K562 (cell line): ENCODE measurements at regions not wholly inside any gene's neighbourhood (a gene's known extent, or its start where the extent isn't known, plus 50 kb on each side); places are given as distances from the start of the nearest gene placed in this dataset.

Source experiments
- ATAC-seq: fragments of 200-7000 bp; cut with Tn5 transposase; 3 replicates; pipeline ENCODE4 v1.9.1; 2020; ENCODE audit warnings: moderate library complexity
- BruUV-seq: library from RNA; stranded (reverse); fragments of 400-500 nt; replicated peaks from 2 replicates; lab custom pipeline; 2021; lab: Mats Ljungman, UMichigan
- CTCF ChIA-PET: fragments of 300-600 bp; formaldehyde crosslinking; extraction: SDS; loops from one replicate; lab custom pipeline; 2021; ENCODE audit warnings: low intra/inter-chr PET ratio; lab: Yijun Ruan, JAX
- POLR2A ChIA-PET: fragments of 300-600, 350-650 bp; sonication (Branson Sonifier 250); formaldehyde crosslinking; extraction: SDS; loops from one replicate; lab custom pipeline; 2021; ENCODE audit warnings: antibody characterized with exemption, inconsistent platforms; lab: Yijun Ruan, JAX
- DNase-seq, 4 experiments: peaks; one replicate each; pipeline versions ENCODE4 v3.0.0 to v3.0.0-alpha.2; 2011 to 2018; ENCODE audit warnings: low spot score in 3 of 4, mixed read lengths in 3 of 4; ENCODE audit errors: extremely low read depth in 1 of 4
- FAIRE-seq: peaks from 2 replicates; lab custom pipeline; 2011; peaks lifted over from hg19 to GRCh38; lab: Jason Lieb, UNC
- H2AFZ ChIP-seq: 2 replicates; pipeline ENCODE4 v1.6.0; 2011; ENCODE audit warnings: low read depth, low read length, control low read depth, inconsistent platforms
- H3K27ac ChIP-seq: fragments of 200-600 bp; 3 replicates; pipeline ENCODE4 v1.8.0; 2011; ENCODE audit warnings: low read depth, mild to moderate bottlenecking, control low read depth, inconsistent platforms, low read length, moderate library complexity, mixed read lengths; ENCODE audit errors: extremely low read depth
- H3K27me3 ChIP-seq, 2 experiments: fragments of 300-600 bp in 1 of 2; 2 replicates in 1 of 2; 3 replicates in 1 of 2; pipeline versions ENCODE4 v1.6.0 to v1.8.0; 2011; ENCODE audit warnings: inconsistent platforms in 2 of 2, low read length in 2 of 2, mild to moderate bottlenecking in 1 of 2, mixed read lengths in 1 of 2, moderate library complexity in 1 of 2; ENCODE audit not compliant: control insufficient read depth in 2 of 2, insufficient read depth in 2 of 2
- H3K36me3 ChIP-seq: fragments of 300-600 bp; 3 replicates; pipeline ENCODE4 v1.8.0; 2011; ENCODE audit warnings: mild to moderate bottlenecking, low read length, inconsistent platforms; ENCODE audit not compliant: control insufficient read depth, insufficient read depth
- H3K4me1 ChIP-seq, 2 experiments: fragments of 200-600 bp in 1 of 2; replicated peaks in 1 of 2; 2 replicates in 1 of 2; 3 replicates in 1 of 2; pipeline versions ENCODE4 v1.5.1 to v1.8.0; 2011; ENCODE audit warnings: inconsistent platforms in 2 of 2, low read length in 2 of 2, mild to moderate bottlenecking in 1 of 2, mixed read lengths in 1 of 2, moderate library complexity in 1 of 2; ENCODE audit not compliant: control insufficient read depth in 2 of 2, insufficient read depth in 2 of 2
- H3K4me2 ChIP-seq: 2 replicates; pipeline ENCODE4 v1.6.1; 2011; ENCODE audit warnings: low read length, control low read depth, inconsistent platforms, mixed read lengths; ENCODE audit not compliant: insufficient read depth
- H3K4me3 ChIP-seq: fragments of 200-600 bp; sonication (generic), shearing (Covaris generic); 2 replicates; pipeline ENCODE4 v1.5.1; 2016; ENCODE audit warnings: control low read depth, inconsistent platforms
- H3K79me2 ChIP-seq: fragments of 200-600 bp; 3 replicates; pipeline ENCODE4 v1.8.0; 2011; ENCODE audit warnings: low read length, inconsistent platforms; ENCODE audit not compliant: control insufficient read depth, insufficient read depth
- H3K9ac ChIP-seq, 2 experiments: 2 replicates each; pipeline versions ENCODE4 v1.6.0 to v1.6.1; 2011; ENCODE audit warnings: low read depth in 2 of 2, low read length in 2 of 2, control low read depth in 1 of 2, inconsistent platforms in 1 of 2, mild to moderate bottlenecking in 1 of 2, mixed read lengths in 1 of 2; ENCODE audit not compliant: insufficient read depth in 1 of 2
- H3K9me1 ChIP-seq: one replicate; pipeline ENCODE4 v1.6.0; 2011; ENCODE audit warnings: inconsistent platforms, mild to moderate bottlenecking, low read length, moderate library complexity; ENCODE audit not compliant: control insufficient read depth, insufficient read depth
- H3K9me3 ChIP-seq: replicated peaks from 2 replicates; pipeline ENCODE4 v1.5.1; 2011; ENCODE audit warnings: low read depth, low read length, inconsistent platforms; ENCODE audit not compliant: control insufficient read depth, insufficient read depth
- H4K20me1 ChIP-seq: replicated peaks from 2 replicates; pipeline ENCODE4 v1.6.1; 2011; ENCODE audit warnings: low read length, inconsistent platforms, mixed read lengths; ENCODE audit not compliant: control insufficient read depth, insufficient read depth
- NR4A1 ChIP-seq, 2 experiments: fragments of 250-450 bp in 1 of 2; fragments of 450-650 bp in 1 of 2; sonication (Bioruptor Pico) in 1 of 2; IDR thresholded peaks; 2 replicates each; pipeline versions ENCODE4 v1.4.0 to v1.6.1; 2016 to 2020; ENCODE audit warnings: mild to moderate bottlenecking in 2 of 2, missing compliant biosample characterization in 1 of 2, missing genetic modification characterization in 1 of 2, moderate library complexity in 1 of 2
- SRSF3 ChIP-seq: fragments of 200-400 bp; formaldehyde crosslinking; IDR thresholded peaks from 2 replicates; pipeline ENCODE4 v1.6.1; 2016; ENCODE audit warnings: mild to moderate bottlenecking, low read length, moderate library complexity; ENCODE audit not compliant: insufficient read depth
- TEAD2 ChIP-seq: fragments of 450-650 bp; IDR thresholded peaks from 2 replicates; pipeline ENCODE4 v1.6.1; 2016; ENCODE audit warnings: missing genetic modification characterization, control low read depth, missing compliant biosample characterization
- ZNF764 ChIP-seq: fragments of 250-450 bp; sonication (Bioruptor Pico); IDR thresholded peaks from 2 replicates; pipeline ENCODE4 v1.4.0; 2020; ENCODE audit warnings: low read depth, mild to moderate bottlenecking, moderate library complexity
- WGBS: fragments of 100-300 bp; shearing (Covaris generic); methylation state at CpG from one replicate; pipeline ENCODE4 v1.1.6; 2016; ENCODE audit warnings: low coverage, mixed read lengths; ENCODE audit not compliant: insufficient coverage; ENCODE audit errors: missing lambda C conversion rate; 5-methylcytosine and 5-hydroxymethylcytosine counted together
- in situ Hi-C: fragments of 300-500 bp; cut with MboI; formaldehyde crosslinking; loops from 4 replicates; pipeline ENCODE4 v1.15.0; 2018; ENCODE audit warnings: inconsistent platforms, mixed read lengths
- intact Hi-C: fragments of 100-400 bp; cut with micrococcal nuclease; formaldehyde crosslinking; loops from 2 replicates; pipeline ENCODE4 v1.14.2; 2022
- TF ChIP-seq, protein P1 (sequence below): fragments of 250-450 bp; sonication (Bioruptor Pico); IDR thresholded peaks from 2 replicates; pipeline ENCODE4 v1.4.0; 2020

DNA sequence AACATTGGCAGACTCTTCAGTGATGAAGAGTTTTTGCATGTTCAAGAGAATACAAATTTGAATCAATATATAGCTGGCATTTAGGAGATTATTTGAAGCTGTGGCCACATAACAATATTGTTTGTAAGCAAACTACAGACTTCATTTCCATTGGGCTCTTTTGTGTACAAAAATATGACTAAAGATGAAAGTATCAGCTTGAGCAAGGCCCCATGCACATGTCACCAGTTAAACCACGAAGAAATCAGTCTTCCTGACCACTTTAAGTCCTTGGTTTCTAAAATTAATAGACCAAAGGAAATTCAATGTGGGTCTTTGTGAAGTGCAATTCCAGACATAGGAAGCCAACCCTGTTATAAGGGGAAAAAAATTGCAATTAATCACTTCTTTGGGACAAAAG lies 1664.6 kb upstream of the ADGRL3 start:
- intact Hi-C loops: no loop called here
- H3K9me3 ChIP-seq: 0 out of 2 replicates have a peak, but pooled peaks cover 1% of the 10 kb centered on the region
- 0% methylated on average over 1 of the region's 1 CpG for WGBS
- no peaks in the 10 kb centered on the region for H3K36me3 ChIP-seq
- H3K9me1 ChIP-seq: no peaks in the 10 kb centered on the region
- H2AFZ ChIP-seq: no peak overlapping the region
- TF ChIP-seq, protein P1, sequence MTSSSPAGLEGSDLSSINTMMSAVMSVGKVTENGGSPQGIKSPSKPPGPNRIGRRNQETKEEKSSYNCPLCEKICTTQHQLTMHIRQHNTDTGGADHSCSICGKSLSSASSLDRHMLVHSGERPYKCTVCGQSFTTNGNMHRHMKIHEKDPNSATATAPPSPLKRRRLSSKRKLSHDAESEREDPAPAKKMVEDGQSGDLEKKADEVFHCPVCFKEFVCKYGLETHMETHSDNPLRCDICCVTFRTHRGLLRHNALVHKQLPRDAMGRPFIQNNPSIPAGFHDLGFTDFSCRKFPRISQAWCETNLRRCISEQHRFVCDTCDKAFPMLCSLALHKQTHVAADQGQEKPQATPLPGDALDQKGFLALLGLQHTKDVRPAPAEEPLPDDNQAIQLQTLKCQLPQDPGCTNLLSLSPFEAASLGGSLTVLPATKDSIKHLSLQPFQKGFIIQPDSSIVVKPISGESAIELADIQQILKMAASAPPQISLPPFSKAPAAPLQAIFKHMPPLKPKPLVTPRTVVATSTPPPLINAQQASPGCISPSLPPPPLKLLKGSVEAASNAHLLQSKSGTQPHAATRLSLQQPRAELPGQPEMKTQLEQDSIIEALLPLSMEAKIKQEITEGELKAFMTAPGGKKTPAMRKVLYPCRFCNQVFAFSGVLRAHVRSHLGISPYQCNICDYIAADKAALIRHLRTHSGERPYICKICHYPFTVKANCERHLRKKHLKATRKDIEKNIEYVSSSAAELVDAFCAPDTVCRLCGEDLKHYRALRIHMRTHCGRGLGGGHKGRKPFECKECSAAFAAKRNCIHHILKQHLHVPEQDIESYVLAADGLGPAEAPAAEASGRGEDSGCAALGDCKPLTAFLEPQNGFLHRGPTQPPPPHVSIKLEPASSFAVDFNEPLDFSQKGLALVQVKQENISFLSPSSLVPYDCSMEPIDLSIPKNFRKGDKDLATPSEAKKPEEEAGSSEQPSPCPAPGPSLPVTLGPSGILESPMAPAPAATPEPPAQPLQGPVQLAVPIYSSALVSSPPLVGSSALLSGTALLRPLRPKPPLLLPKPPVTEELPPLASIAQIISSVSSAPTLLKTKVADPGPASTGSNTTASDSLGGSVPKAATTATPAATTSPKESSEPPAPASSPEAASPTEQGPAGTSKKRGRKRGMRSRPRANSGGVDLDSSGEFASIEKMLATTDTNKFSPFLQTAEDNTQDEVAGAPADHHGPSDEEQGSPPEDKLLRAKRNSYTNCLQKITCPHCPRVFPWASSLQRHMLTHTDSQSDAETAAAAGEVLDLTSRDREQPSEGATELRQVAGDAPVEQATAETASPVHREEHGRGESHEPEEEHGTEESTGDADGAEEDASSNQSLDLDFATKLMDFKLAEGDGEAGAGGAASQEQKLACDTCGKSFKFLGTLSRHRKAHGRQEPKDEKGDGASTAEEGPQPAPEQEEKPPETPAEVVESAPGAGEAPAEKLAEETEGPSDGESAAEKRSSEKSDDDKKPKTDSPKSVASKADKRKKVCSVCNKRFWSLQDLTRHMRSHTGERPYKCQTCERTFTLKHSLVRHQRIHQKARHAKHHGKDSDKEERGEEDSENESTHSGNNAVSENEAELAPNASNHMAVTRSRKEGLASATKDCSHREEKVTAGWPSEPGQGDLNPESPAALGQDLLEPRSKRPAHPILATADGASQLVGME (CRISPR knock-in tag): no peak
- TF ChIP-seq NR4A1 (CRISPR knock-in tag; IDR thresholded peaks at IDR 0.05): no peak
- TF ChIP-seq NR4A1 (tag; IDR thresholded peaks at IDR 0.05): no peak
- no peak for TF ChIP-seq ZNF764 (CRISPR knock-in tag)
- TF ChIP-seq SRSF3: no peak
- no peak for TF ChIP-seq TEAD2 (tag)
- no peak overlapping the region for H3K27ac ChIP-seq
- no peak overlapping the region for H3K4me2 ChIP-seq
- ChIA-PET POLR2A (no interaction called here), CTCF (no interaction called here)
- no peak overlapping the region for H3K9ac ChIP-seq
- no peaks in the 10 kb centered on the region for H3K4me1 ChIP-seq
- FAIRE-seq (no peak), DNase-seq (no peak), ATAC-seq (no peak)
- in situ Hi-C loops: no loop called here
- no TSS peak for BruUV-seq
- H3K79me2 ChIP-seq: no peaks in the 10 kb centered on the region
- no peak overlapping the region for H3K4me3 ChIP-seq
- H4K20me1 ChIP-seq: no peaks in the 10 kb centered on the region
- no peaks in the 10 kb centered on the region for H3K27me3 ChIP-seq
